GM12864 (cell line): ENCODE measurements at regions not wholly inside any gene's neighbourhood (a gene's known extent, or its start where the extent isn't known, plus 50 kb on each side); places are given as distances from the start of the nearest gene placed in this dataset.

Source experiments
- DNase-seq: peaks from one replicate; pipeline ENCODE4 v3.0.0-alpha.2; 2011; ENCODE audit warnings: low read depth
- H3K4me3 ChIP-seq: 2 replicates; pipeline ENCODE4 v1.5.1; 2011; ENCODE audit warnings: mild to moderate bottlenecking, low read depth, low read length, control low read depth
- CTCF ChIP-seq: IDR thresholded peaks from 2 replicates; pipeline ENCODE4 v1.5.1; 2011; ENCODE audit warnings: low read depth, mild to moderate bottlenecking, moderate library complexity, low read length, control low read depth, inconsistent platforms; ENCODE audit errors: missing control alignments

GRCh38 chr12:82057770-82058169, 298.6 kb upstream of the PPFIA2 start:
- H3K4me3 ChIP-seq, result no peak overlapping the region
- no peak for DNase-seq
- TF ChIP-seq CTCF, result no peak

DNA sequence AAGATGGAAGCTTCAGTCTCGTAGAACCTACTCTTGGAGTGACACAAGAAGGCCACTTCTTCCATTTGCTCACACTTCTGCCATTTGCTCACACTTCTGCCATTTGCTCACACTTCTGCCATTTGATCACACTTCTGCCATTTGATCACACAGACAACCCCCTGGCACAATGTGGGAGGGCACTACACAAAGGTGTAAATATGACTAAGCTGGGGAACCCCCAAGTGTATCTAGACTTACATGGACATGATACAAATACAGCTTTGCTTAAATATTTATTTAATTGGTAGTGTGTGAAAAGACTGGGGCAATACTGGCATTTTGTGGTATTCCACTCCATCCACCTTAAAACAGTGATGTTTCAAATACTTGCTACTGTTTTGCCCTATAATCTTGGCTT, 296.2 kb upstream of the PPFIA2 start:
- H3K4me3 ChIP-seq, result no peak overlapping the region
- TF ChIP-seq CTCF, result no peak
- no peak for DNase-seq

GRCh38 chr12:82054566-82054965, 295.4 kb upstream of the PPFIA2 start:
- no peak for TF ChIP-seq CTCF
- no peak overlapping the region for H3K4me3 ChIP-seq
- DNase-seq, result no peak

DNA sequence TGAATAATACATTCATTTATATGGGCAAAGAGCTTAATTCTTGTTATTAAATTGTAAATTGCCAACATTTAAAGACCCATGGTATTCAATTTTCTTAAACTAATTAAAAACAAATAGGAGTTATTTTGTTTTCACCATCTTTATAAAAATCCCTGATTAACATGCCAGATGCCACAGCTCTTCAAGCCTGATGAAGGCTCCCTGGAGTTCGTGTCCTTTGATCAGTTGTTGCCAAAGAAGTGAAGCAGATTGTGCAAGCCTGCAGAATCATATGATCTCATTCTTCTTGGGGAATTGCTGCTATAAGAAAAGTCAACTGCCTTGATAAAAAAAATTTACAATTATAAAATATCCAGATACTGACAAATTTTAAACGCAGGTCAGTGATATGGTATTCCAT, 288.3 kb upstream of the PPFIA2 start:
- DNase-seq, result no peak
- H3K4me3 ChIP-seq, result no peak overlapping the region
- TF ChIP-seq CTCF, result no peak

GRCh38 chr12:82040987-82041743, 282.0 kb upstream of the PPFIA2 start:
- no peak for TF ChIP-seq CTCF
- no peak for DNase-seq
- H3K4me3 ChIP-seq, result no peak overlapping the region

DNA sequence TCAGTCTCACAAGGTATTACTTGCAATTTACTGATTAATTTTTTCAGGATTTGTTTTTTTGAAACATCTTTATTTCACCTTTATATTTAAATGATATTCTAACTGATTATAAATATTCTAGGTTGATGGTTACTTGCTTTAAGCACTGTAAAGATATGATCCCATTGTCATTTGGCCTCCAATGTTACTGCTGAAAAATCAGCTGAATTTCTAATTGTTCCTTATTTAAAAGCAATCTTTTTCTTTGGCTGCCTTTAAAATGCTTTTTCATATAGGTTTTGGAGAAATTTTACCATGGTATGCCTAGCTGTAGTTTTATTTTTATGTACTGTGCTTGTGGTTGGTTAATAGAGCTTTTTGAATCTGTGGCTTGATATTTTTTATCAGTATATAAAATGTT, 275.6 kb upstream of the PPFIA2 start:
- H3K4me3 ChIP-seq, result no peak overlapping the region
- no peak for TF ChIP-seq CTCF
- no peak for DNase-seq

GRCh38 chr12:82029936-82030335, 270.8 kb upstream of the PPFIA2 start:
- no peak for TF ChIP-seq CTCF
- no peak overlapping the region for H3K4me3 ChIP-seq
- no peak for DNase-seq
